Uterus (tissue), 2 donors: ENCODE measurements at regions not wholly inside any gene's neighbourhood (a gene's known extent, or its start where the extent isn't known, plus 50 kb on each side); places are given as distances from the start of the nearest gene placed in this dataset.

Source experiments
- CTCF ChIP-seq, 4 experiments: fragments of 200-600 bp in 2 of 4; fragments of 450-650 bp in 2 of 4; sonication (generic) in 2 of 4; IDR thresholded peaks; one replicate each; pipeline ENCODE4 v1.5.1; 2016 to 2019; ENCODE audit warnings: antibody characterized with exemption in 4 of 4, mild to moderate bottlenecking in 2 of 4, moderate library complexity in 1 of 4
- POLR2A ChIP-seq, 2 donors: fragments of 450-650 bp; IDR thresholded peaks; one replicate each; pipeline ENCODE4 v1.6.1; 2016; ENCODE audit warnings: antibody characterized with exemption in 2 of 2, mild to moderate bottlenecking in 1 of 2, moderate library complexity in 1 of 2

- TF ChIP-seq CTCF (IDR thresholded peaks at IDR 0.05) (no peak), POLR2A (IDR thresholded peaks at IDR 0.05) (no peak)
Measured at GRCh38 chr10:43002596-43002995, 74.3 kb upstream of the RET start.
